ENCODE measurements at regions not wholly inside any gene's neighbourhood (a gene's known extent, or its start where the extent isn't known, plus 50 kb on each side); places are given as distances from the start of the nearest gene placed in this dataset.

DNA sequence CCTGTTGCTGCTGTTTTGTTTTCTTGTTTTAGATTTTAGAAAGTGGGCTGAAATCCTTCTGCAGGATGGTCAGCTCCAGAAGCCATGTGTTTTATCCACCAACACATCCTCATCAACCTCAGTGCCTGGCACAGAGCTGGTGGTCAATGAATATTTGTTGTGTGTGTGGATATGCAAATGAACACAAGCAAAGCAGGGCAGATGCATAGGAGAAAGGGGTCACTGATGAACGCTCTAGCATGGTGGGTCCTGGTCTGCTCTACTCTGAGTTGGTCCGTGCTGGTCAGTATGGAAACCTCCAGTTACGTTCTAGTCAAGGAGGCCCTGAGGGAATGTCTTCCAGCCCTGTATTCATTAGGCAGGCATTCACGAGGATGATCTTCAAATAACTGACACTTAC, 682.5 kb downstream of the QKI start:
- H3K9me3 ChIP-seq, result no peaks in the 10 kb centered on the region
- no peaks in the 10 kb centered on the region for H3K27me3 ChIP-seq
- no peak overlapping the region for H3K4me3 ChIP-seq
- TF ChIP-seq, protein P1, sequence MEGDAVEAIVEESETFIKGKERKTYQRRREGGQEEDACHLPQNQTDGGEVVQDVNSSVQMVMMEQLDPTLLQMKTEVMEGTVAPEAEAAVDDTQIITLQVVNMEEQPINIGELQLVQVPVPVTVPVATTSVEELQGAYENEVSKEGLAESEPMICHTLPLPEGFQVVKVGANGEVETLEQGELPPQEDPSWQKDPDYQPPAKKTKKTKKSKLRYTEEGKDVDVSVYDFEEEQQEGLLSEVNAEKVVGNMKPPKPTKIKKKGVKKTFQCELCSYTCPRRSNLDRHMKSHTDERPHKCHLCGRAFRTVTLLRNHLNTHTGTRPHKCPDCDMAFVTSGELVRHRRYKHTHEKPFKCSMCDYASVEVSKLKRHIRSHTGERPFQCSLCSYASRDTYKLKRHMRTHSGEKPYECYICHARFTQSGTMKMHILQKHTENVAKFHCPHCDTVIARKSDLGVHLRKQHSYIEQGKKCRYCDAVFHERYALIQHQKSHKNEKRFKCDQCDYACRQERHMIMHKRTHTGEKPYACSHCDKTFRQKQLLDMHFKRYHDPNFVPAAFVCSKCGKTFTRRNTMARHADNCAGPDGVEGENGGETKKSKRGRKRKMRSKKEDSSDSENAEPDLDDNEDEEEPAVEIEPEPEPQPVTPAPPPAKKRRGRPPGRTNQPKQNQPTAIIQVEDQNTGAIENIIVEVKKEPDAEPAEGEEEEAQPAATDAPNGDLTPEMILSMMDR (IDR thresholded peaks at IDR 0.05), result no peak
- TF ChIP-seq POLR2AphosphoS5 (IDR thresholded peaks at IDR 0.05), result no peak
- TF ChIP-seq EP300 (IDR thresholded peaks at IDR 0.05), result no peak
- no peak for TF ChIP-seq POLR2A (IDR thresholded peaks at IDR 0.05; ENCODE audit: low read depth)
- DNase-seq (ENCODE audit: extremely low spot score), result peak; percentile 57
- H3K4me1 ChIP-seq, result peaks cover 0 to 35% (median 5%) of the 10 kb centered on the region in 4 donors
- H3K27ac ChIP-seq (replicated peaks in 1 of 4), result peak overlapping the region in 1 of 4 donors; percentile 4
- 79% methylated on average over 4 of the region's 4 CpGs for WGBS
- no peaks in the 10 kb centered on the region for H3K36me3 ChIP-seq
- intact Hi-C loops (cut with DNase I), result no loop called here

DNA sequence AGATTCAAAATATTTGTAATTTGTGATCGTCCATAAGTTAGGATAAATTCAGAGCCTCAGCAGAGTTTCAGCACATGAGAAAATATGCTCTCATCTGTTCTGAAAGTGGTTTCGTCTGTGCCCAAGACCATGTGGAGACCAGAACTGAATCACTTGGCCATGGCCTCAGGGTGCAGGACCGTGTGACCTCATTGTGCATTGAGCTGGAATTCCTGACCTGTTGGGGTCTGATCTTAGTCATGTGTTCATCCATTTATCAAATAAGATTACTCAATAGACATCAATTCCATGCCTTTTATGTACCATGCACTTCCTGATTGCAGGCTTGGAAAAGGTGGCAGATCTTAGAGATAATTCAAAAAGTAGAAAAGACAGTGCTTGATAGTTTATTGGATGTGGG, 680.5 kb downstream of the QKI start:
- TF ChIP-seq POLR2A (IDR thresholded peaks at IDR 0.05; ENCODE audit: low read depth) (no peak), POLR2AphosphoS5 (IDR thresholded peaks at IDR 0.05) (no peak), EP300 (IDR thresholded peaks at IDR 0.05) (no peak)
- TF ChIP-seq, protein P1 (IDR thresholded peaks at IDR 0.05), result no peak
- DNase-seq (ENCODE audit: extremely low spot score), result no peak
- Histone ChIP-seq H3K27me3 (no peaks in the 10 kb centered on the region), H3K4me1 (peaks cover 0 to 27% (median 5%) of the 10 kb centered on the region in 4 donors), H3K27ac (replicated peaks in 1 of 4) (no peak overlapping the region), H3K9me3 (no peaks in the 10 kb centered on the region), H3K4me3 (no peak overlapping the region), H3K36me3 (no peaks in the 10 kb centered on the region)
- intact Hi-C loops (cut with DNase I), result no loop called here
- WGBS, result 84% methylated on average over 3 of the region's 3 CpGs

DNA sequence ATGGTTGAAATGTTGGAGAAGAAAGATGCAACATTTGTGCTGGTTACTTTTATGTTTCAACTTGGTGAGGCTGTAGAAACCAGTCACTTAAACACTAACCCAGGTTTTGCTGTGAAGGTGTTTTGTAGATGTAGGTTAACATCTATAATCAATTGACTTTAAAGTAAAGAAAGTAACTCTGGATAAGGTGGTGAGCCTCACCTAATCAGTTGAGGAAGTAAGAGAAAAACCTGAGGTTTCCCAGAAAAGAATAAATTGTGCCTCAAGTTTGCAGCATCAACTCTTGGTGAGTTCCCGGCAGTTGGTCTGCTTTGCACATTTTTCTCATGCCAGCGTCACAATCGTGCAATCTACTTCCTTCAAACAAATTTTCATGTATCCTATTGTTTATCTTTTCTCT, 673.4 kb downstream of the QKI start:
- 87% methylated on average over 3 of the region's 3 CpGs for WGBS
- intact Hi-C loops (cut with DNase I), result no loop called here

DNA sequence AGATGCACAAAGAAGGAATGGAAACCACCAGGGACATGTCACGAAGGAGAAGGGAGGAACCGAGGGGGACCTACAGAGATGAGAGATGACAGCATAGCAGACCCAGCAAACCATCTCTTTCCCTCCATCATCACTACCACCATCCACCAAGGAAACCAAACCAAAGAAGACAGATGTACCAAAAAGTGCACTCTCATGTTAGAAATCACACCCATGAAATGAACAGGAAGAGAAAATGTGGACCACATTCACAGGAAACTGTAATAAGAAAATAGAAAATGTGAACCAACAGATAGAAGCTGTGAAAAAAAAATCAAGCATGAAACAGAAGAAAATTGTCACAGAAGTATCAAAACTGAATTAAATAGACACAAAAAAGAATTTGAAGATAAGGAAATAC, 672.7 kb downstream of the QKI start:
- H3K9me3 ChIP-seq, result no peaks in the 10 kb centered on the region
- TF ChIP-seq, protein P1 (IDR thresholded peaks at IDR 0.05), result no peak
- WGBS, result 83% methylated on average over 2 of the region's 2 CpGs
- H3K27ac ChIP-seq (replicated peaks in 1 of 4), result no peak overlapping the region
- peaks cover 0 to 7% (median 0%) of the 10 kb centered on the region in 4 donors for H3K4me1 ChIP-seq
- no peak for DNase-seq (ENCODE audit: extremely low spot score)
- H3K4me3 ChIP-seq, result no peak overlapping the region
- no peaks in the 10 kb centered on the region for H3K27me3 ChIP-seq
- intact Hi-C loops (cut with DNase I), result no loop called here
- no peaks in the 10 kb centered on the region for H3K36me3 ChIP-seq

More for the DNA sequence above, 673.4 kb downstream of the QKI start:
- DNase-seq (ENCODE audit: extremely low spot score), result no peak
- Histone ChIP-seq H3K27me3 (no peaks in the 10 kb centered on the region), H3K9me3 (no peaks in the 10 kb centered on the region), H3K36me3 (no peaks in the 10 kb centered on the region), H3K4me1 (peaks cover 0 to 7% (median 0%) of the 10 kb centered on the region in 4 donors), H3K27ac (replicated peaks in 1 of 4) (no peak overlapping the region), H3K4me3 (no peak overlapping the region)
- TF ChIP-seq POLR2A (IDR thresholded peaks at IDR 0.05; ENCODE audit: low read depth), result no peak
- no peak for TF ChIP-seq EP300 (IDR thresholded peaks at IDR 0.05)
- TF ChIP-seq, protein P1 (IDR thresholded peaks at IDR 0.05), result no peak
- TF ChIP-seq POLR2AphosphoS5 (IDR thresholded peaks at IDR 0.05), result no peak

Data from esophagus muscularis mucosa (tissue), 4 donors.